Stimulated activated CD4-positive, alpha-beta T cell treated with anti-CD3 and anti-CD28 coated beads, TNF-alpha, amount 100 ng/mL, for 24 hours (primary cell): ENCODE measurements at regions not wholly inside any gene's neighbourhood (a gene's known extent, or its start where the extent isn't known, plus 50 kb on each side); places are given as distances from the start of the nearest gene placed in this dataset.
"Not testable (repeated sequence)": the region's sequence is repeated elsewhere in the genome, so short reads cannot be mapped to it uniquely, and the experiment has no call there.

ENCODE experiments used
- DNase-seq, 3 experiments: peaks; one replicate each; pipeline ENCODE4 v3.0.0-alpha.2; 2020; ENCODE audit warnings: low read depth in 3 of 3

GRCh38 chr6:120511712-120512111, 822.6 kb downstream of the TBC1D32 start:
- DNase-seq, result no peak

- DNase-seq, result no peak
These were observed 835.6 kb downstream of the TBC1D32 start for GRCh38 chr6:120498711-120499110.

DNA sequence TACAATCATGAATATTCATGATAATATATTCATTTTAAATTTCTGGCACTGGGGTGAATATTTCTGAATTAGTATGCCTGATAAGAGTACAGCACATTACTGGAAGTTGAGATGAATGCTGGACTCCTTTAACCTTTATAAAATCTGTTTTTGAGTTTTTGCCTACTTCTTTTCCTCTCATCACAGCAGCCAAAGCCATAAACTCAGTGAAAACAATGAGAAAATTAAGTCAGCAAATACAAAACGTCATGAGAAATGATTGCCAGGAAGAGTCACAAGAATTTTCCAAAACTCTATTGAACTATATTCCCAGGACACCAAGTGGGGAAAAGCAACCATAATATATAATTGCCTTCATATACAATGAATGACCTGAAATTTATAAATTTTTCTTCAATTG, 837.6 kb downstream of the TBC1D32 start:
- DNase-seq, result no peak

GRCh38 chr6:120493505-120493904, 840.8 kb downstream of the TBC1D32 start:
- DNase-seq, result no peak

GRCh38 chr6:120489941-120490340, 844.3 kb downstream of the TBC1D32 start:
- DNase-seq, result no peak

DNA sequence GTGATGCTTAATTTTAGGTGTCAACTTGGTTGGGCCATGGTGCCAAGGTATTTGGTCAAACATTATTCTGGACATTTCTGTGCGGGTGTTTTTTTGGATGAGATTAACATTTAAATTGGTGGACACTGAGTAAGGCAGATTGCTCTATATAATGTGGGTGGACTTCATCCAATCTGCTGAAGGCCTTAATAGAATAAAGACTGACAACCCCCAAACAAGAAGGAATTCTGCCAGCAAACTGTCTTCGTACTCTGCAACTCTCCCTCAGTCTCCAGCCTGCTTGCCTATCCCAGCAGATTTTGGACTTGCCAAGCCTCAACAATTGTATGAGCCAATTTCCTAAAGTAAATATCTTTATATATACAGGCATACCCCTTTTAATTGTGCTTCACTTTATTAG, 850.1 kb downstream of the TBC1D32 start:
- no peak for DNase-seq

DNA sequence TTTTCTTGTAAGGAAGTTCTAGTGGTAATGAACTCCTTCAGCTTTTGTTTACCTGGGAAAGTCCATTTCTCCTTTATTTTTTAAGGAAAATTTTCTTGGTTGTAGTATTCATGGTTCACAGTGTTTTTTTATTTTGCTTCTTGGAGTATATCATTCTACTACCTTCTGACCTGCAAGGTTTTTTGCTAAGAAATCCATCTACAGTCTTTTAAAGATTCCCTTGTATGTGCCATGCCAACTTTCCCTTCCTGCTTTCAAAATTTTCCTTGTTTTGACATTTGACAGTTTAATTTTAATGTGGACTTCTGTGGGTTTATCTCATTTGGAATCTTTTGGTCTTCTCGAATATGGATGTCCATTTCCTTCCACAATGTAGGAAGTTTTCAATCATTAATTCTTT, 855.6 kb downstream of the TBC1D32 start:
- no peak for DNase-seq

DNA sequence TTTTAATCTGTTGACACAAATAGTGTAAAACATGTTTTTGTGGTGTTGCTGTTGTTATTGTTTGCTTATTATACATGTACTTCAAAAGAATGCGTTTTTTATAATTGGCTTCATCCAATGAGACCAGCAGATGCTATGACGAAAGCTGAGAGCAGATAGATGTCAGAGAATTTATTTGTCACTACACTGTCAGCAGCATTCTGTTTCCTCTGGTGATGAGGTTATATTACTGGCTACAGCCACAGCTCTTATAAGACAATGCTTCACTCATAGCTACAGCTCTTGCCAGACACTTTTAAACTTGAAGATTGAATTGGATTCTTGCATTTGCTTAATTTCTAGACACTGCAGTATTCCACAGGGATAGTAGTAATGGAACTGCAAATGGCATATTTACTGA, 860.5 kb downstream of the TBC1D32 start:
- no peak for DNase-seq

GRCh38 chr6:120468486-120468885, 865.8 kb downstream of the TBC1D32 start:
- no peak for DNase-seq

DNA sequence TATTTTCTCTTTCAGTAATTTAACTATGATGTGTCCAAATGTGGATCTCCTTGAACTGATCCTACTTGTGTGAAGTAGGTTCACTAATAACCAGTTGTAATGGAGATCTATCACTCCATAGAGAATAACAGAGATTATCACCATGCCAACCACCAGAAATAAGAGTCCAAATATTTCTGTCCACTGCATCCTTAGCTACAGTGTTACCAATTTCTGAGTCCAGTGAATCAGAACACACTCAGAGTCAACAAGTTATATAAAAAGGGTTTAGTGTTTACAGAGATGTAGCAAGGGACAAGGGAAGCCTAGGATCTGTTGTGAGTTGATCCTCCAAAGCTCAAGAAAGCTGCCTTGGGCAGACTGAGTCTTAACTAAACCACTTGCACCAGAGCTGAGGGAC, 882.8 kb downstream of the TBC1D32 start:
- DNase-seq, result no peak

DNA sequence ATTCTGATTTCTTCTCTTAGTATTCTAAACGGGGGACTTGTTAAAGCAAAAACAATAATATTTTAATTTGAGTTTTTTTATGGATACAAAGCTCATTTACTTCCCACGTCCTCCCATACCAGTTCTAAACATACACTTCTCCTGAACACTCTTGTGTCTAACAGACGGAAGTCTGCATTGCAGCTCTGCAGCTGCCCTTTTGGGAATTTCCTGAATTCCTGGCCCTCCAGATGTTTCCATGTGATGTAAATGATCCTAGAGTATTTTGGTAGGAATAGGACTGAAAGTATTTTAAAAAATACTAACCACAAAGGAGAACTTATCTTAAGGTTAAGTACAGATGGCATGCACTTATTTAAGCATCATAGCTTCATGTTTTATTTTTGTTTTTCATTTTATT, 886.7 kb downstream of the TBC1D32 start:
- DNase-seq, result no peak

DNA sequence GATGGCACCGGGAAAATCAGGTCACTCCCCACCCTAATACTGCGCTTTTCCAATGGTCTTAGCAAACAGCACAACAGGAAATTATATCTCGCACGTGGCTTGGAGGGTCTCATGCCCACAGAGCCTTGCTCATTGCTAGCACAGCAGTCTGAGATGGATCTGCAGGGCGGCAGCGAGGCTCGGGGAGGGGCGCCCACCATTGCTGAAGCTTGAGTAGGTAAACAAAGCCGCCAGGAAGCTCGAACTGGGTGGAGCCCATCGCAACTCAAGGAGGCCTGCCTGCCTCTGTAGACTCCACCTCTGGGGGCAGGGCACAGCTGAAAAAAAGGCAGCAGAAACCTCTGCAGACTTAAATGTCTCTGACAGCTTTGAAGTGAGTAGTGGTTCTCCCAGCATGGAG, 901.4 kb downstream of the TBC1D32 start:
- not testable (repeated sequence) for DNase-seq

GRCh38 chr6:120431841-120432240, 902.4 kb downstream of the TBC1D32 start:
- no peak for DNase-seq

DNA sequence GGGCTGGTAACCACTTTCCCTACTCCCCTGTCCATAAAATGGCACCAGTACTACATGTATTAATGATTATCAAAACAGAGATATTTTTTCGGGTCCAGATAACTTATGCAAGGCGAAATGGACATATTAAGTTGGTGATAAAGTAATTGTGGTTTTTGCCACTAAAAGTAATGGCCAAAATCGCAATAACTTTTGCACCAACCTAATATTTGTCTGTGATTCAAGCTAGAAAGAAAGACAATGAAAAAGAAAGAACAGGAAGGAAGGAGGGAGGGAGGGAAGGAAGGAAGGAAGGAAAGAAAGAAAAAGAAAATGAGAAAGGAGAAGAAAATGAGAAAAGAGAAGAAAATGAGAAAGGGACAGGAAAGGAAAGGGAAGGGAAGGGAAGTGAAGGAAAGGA, 922.9 kb downstream of the TBC1D32 start:
- DNase-seq, result no peak

DNA sequence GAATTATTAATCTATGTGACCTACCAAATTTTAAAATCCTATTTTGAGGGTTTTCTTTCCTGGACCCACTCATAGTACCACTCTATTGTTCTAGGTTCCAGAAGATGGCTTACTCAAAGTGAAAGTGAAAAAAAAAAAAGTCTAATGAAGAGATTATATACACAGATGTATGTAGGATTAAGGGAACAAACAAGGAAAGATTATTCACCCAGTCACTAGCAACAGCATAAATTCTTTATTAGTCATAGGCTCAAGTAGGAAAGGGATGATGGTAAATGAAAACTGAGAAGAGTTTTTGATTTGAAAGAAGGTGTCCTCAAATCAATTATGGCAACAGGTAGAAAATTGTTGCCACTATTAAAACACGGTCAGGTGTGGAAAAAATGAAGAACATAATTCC, 923.7 kb downstream of the TBC1D32 start:
- DNase-seq, result no peak

- DNase-seq, result no peak
These were observed 926.6 kb downstream of the TBC1D32 start for GRCh38 chr6:120407696-120408095.

- DNase-seq, result no peak
These were observed 928.3 kb downstream of the TBC1D32 start for GRCh38 chr6:120405947-120406346.

DNA sequence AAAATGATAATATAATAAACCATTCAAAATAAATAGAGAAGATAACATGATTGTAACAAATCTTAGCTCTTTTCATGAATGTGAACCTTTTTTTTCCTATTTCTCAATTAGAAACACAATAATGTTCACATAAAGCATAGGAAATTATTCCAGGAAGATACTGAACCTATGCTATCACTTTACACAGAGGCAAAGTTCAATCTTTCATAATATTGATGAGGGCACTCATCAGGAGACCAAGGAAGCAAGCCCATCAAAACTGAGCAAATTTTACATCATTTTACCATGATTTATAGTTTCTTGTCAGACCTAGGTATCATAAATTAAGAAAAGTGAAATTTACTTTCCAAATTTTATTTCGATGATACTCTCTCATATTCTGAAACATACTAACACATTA, 938.5 kb downstream of the TBC1D32 start:
- no peak for DNase-seq

- DNase-seq, result no peak
These were observed 939.0 kb downstream of the TBC1D32 start for GRCh38 chr6:120395330-120395729.

DNA sequence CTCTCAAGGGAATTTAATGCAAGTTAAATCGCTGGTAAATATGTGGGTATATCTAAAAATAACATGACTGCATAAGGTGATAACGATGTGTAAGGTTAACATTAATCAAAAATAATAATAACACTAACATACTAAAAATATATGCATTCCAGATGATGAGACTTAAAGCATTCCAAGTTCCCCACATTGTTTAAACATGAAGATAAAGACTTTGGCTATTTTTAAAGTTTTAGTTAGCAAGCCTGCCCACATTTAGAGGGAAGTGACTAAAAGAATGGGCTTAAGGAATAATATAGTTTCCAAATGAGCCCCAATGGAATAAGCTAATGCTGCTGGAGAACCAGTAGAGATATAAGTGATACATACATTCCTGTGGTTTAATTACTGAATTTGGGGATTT, 941.3 kb downstream of the TBC1D32 start:
- no peak for DNase-seq

GRCh38 chr6:120384671-120385070, 949.6 kb downstream of the TBC1D32 start:
- no peak for DNase-seq

DNA sequence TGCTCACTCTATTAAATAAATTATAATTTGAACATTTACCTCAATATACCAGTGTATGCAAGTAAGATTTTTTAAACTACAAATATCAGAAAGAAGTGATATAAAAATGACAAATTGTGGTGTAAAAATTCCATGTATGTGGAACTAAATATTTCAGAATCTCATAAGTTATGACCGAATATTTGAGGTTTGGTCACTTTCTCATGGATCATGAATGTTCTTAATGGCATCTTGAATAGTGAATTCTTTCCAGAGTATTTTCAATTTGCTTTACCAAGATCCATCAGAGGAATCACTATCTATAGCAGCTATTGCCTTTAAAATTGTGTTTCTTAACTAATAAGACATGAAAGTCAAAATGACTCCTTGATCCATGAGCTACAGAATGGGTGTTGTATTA, 950.6 kb downstream of the TBC1D32 start:
- no peak for DNase-seq

DNA sequence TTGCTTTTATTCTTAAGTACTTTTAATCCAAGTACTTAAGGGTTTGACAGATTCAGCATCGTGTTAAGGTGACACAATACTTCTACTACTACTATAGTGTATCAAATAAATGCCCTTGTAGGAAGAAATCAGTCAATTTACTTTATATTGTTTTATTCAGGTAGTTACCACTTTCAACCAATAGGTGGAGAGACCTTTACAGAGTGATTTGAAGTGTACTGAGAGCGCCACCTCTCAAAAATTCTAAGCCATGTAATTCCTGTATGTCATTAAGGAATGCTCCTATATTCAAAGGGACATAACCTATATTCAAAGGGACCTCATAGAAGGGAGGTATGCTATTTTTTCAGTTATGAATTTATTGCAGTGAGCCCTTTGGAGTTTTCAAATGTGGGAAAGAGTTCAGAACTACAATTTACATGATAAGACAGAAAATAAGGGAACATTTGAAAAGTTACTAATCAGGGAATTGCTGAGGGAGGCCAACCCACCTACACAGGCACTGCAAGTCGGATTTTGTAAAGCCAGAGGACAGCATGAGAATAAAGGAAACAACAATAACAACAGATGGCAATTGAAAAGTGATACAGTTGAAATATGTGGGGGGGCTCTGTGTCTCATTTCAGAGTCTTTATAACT, 955.6 kb downstream of the TBC1D32 start:
- no peak for DNase-seq

DNA sequence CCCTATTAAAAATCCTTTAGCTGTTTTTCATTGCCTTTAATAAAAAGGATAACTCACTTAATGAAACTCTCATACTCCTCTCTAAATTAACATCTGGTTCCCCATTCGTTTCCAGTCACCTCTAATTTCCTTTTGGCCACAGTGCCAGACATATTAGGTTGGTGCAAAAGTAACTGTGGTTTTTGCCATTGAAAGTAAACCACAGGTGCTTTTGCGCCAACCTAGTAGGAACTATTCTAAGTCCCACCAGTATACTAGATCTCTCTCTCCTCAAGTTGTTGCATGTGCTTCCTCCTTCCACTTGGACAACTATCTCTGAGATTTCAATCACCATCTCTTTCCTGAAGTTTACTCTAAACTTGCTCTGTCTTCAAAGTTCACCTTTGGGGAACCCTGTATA, 961.1 kb downstream of the TBC1D32 start:
- no peak for DNase-seq
